ENCODE measurements at regions not wholly inside any gene's neighbourhood (a gene's known extent, or its start where the extent isn't known, plus 50 kb on each side); places are given as distances from the start of the nearest gene placed in this dataset.

GRCh38 chr5:104815212-104815611 lies 1252.6 kb upstream of the NUDT12 start:
- Histone ChIP-seq H3K4me3 (ENCODE audit: low read depth in 1 of 2, low read length in 1 of 2) (no peak overlapping the region), H3K4me1 (ENCODE audit: control insufficient read depth in 1 of 2, insufficient read depth in 1 of 2, low read depth in 1 of 2, low read length in 1 of 2) (no peaks in the 10 kb centered on the region), H3K27me3 (no peaks in the 10 kb centered on the region), H3K27ac (no peak overlapping the region), H3K9me3 (no peaks in the 10 kb centered on the region), H3K36me3 (no peaks in the 10 kb centered on the region)
- TF ChIP-seq, protein P1, sequence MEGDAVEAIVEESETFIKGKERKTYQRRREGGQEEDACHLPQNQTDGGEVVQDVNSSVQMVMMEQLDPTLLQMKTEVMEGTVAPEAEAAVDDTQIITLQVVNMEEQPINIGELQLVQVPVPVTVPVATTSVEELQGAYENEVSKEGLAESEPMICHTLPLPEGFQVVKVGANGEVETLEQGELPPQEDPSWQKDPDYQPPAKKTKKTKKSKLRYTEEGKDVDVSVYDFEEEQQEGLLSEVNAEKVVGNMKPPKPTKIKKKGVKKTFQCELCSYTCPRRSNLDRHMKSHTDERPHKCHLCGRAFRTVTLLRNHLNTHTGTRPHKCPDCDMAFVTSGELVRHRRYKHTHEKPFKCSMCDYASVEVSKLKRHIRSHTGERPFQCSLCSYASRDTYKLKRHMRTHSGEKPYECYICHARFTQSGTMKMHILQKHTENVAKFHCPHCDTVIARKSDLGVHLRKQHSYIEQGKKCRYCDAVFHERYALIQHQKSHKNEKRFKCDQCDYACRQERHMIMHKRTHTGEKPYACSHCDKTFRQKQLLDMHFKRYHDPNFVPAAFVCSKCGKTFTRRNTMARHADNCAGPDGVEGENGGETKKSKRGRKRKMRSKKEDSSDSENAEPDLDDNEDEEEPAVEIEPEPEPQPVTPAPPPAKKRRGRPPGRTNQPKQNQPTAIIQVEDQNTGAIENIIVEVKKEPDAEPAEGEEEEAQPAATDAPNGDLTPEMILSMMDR (IDR thresholded peaks at IDR 0.05): no peak

DNA sequence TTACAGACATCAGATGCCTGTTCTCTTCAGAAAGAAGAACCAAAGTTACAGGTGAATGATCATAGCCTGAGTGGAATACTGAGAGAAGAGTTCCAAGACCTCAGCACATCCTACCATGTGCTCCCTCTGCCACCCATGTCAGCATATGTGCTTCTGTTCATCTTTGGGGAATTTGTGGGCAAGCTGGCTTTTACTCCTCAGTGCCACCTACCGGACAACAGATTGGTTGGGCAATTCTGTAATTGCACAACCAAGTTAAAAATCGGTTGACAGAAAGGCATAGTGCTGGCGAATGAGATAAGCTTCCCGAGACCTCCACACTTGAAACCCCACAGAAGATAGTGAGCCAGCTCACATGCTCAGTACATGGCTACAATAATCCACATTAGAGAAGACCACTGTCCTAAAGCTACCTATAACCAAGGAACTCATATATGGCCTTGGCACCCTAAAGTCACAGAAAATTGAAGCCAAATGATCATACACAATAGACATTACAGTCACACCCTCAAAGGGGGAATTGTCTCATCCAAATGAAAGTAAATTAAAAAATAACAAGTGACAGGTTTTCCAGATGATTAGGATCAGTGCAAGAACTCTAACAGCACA lies 1238.0 kb upstream of the NUDT12 start:
- no peaks in the 10 kb centered on the region for H3K36me3 ChIP-seq
- TF ChIP-seq, protein P1 (IDR thresholded peaks at IDR 0.05): no peak
- H3K9me3 ChIP-seq: no peaks in the 10 kb centered on the region
- H3K27ac ChIP-seq: no peak overlapping the region
- no peaks in the 10 kb centered on the region for H3K27me3 ChIP-seq
- no peaks in the 10 kb centered on the region for H3K4me1 ChIP-seq (ENCODE audit: control insufficient read depth in 1 of 2, insufficient read depth in 1 of 2, low read depth in 1 of 2, low read length in 1 of 2)
- H3K4me3 ChIP-seq (ENCODE audit: low read depth in 1 of 2, low read length in 1 of 2): no peak overlapping the region

GRCh38 chr5:104793755-104794080 lies 1231.1 kb upstream of the NUDT12 start:
- TF ChIP-seq, protein P1 (IDR thresholded peaks at IDR 0.05): no peak
- H3K9me3 ChIP-seq: no peaks in the 10 kb centered on the region
- H3K4me3 ChIP-seq (ENCODE audit: low read depth in 1 of 2, low read length in 1 of 2): no peak overlapping the region
- H3K27me3 ChIP-seq: no peaks in the 10 kb centered on the region
- no peak overlapping the region for H3K27ac ChIP-seq
- H3K36me3 ChIP-seq: no peaks in the 10 kb centered on the region
- H3K4me1 ChIP-seq (ENCODE audit: control insufficient read depth in 1 of 2, insufficient read depth in 1 of 2, low read depth in 1 of 2, low read length in 1 of 2): no peaks in the 10 kb centered on the region

- no peaks in the 10 kb centered on the region for H3K36me3 ChIP-seq
- TF ChIP-seq, protein P1 (IDR thresholded peaks at IDR 0.05): no peak
- no peak overlapping the region for H3K4me3 ChIP-seq (ENCODE audit: low read depth in 1 of 2, low read length in 1 of 2)
- no peak overlapping the region for H3K27ac ChIP-seq
- no peaks in the 10 kb centered on the region for H3K27me3 ChIP-seq
- H3K9me3 ChIP-seq: no peaks in the 10 kb centered on the region
- no peaks in the 10 kb centered on the region for H3K4me1 ChIP-seq (ENCODE audit: control insufficient read depth in 1 of 2, insufficient read depth in 1 of 2, low read depth in 1 of 2, low read length in 1 of 2)
These were observed 1230.6 kb upstream of the NUDT12 start for GRCh38 chr5:104793031-104793754.

DNA sequence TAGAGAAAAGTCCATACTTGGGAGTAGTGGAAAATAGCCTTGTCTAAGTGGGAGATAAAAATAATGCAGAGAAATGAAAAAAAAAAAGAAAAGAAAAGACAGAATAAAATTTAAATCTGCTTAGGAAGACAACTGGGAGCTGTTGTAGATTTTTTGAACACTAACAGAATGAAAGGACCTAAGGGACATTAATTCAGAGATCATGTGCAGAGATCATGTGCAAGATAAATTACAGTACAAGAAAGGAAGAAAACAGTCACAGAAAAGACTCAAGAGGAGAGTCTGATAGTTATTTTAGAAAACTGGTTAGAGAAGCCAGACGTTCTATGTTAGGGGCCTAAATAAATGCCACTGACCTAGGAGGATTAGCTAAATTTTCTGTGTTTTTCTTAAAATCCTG lies 1226.8 kb upstream of the NUDT12 start:
- Histone ChIP-seq H3K4me3 (ENCODE audit: low read depth in 1 of 2, low read length in 1 of 2) (no peak overlapping the region), H3K27ac (no peak overlapping the region), H3K36me3 (no peaks in the 10 kb centered on the region), H3K27me3 (no peaks in the 10 kb centered on the region), H3K4me1 (ENCODE audit: control insufficient read depth in 1 of 2, insufficient read depth in 1 of 2, low read depth in 1 of 2, low read length in 1 of 2) (no peaks in the 10 kb centered on the region), H3K9me3 (no peaks in the 10 kb centered on the region)
- TF ChIP-seq, protein P1 (IDR thresholded peaks at IDR 0.05): no peak

All from neutrophil (primary cell).